B cell (primary cell): ENCODE measurements at regions not wholly inside any gene's neighbourhood (a gene's known extent, or its start where the extent isn't known, plus 50 kb on each side); places are given as distances from the start of the nearest gene placed in this dataset.

Source experiments
- ATAC-seq: fragments of 200-7000 bp; cut with Tn5 transposase; one replicate; pipeline ENCODE4 v1.10.0; 2021; ENCODE audit warnings: low read depth, mild to moderate bottlenecking, moderate number of reproducible peaks, moderate library complexity
- CTCF ChIA-PET: fragments of 350-600 bp; sonication (Branson Sonifier 250); formaldehyde crosslinking; loops from one replicate; lab custom pipeline; 2021; ENCODE audit warnings: antibody characterized with exemption, inconsistent platforms; lab: Charles Lee
- POLR2A ChIA-PET: fragments of 350-600 bp; sonication (Branson Sonifier 250); formaldehyde crosslinking; loops from one replicate; lab custom pipeline; 2021; ENCODE audit warnings: antibody characterized with exemption; lab: Charles Lee
- DNase-seq: peaks from one replicate; pipeline ENCODE4 v3.0.0; 2013
- H2AFZ ChIP-seq: 2 replicates; pipeline ENCODE4 v1.6.1; 2012; ENCODE audit warnings: mild to moderate bottlenecking, low read depth, low read length; ENCODE audit not compliant: insufficient read depth, poor library complexity, severe bottlenecking
- H3K27ac ChIP-seq, 2 donors: 1 replicate in 1 of 2; 2 replicates in 1 of 2; pipeline ENCODE4 v1.5.1; 2012 to 2013; ENCODE audit warnings: low read length in 2 of 2, mild to moderate bottlenecking in 2 of 2, moderate library complexity in 1 of 2
- H3K27me3 ChIP-seq, 4 experiments: fragments of 200-600 bp in 1 of 4; sonication (generic) in 1 of 4; replicated peaks in 1 of 4; 1 replicate in 2 of 4; 2 replicates in 2 of 4; pipeline versions ENCODE4 v1.6.1 to v1.7.0; 2013 to 2016; ENCODE audit warnings: low read length in 3 of 4, mild to moderate bottlenecking in 2 of 4, mixed read lengths in 1 of 4, moderate library complexity in 1 of 4; ENCODE audit not compliant: insufficient read depth in 4 of 4, control insufficient read depth in 3 of 4; ENCODE audit errors: control extremely low read depth in 1 of 4
- H3K36me3 ChIP-seq, 2 experiments: replicated peaks in 1 of 2; 1 replicate in 1 of 2; 2 replicates in 1 of 2; pipeline versions ENCODE4 v1.6.1 to v1.7.1; 2013; ENCODE audit warnings: low read length in 1 of 2; ENCODE audit not compliant: insufficient read depth in 2 of 2, control insufficient read depth in 1 of 2; ENCODE audit errors: control extremely low read depth in 1 of 2, extremely low read depth in 1 of 2
- H3K4me1 ChIP-seq, 2 donors: fragments of 200-600 bp in 1 of 2; sonication (generic) in 1 of 2; 1 replicate in 1 of 2; 2 replicates in 1 of 2; pipeline versions ENCODE4 v1.5.1 to v1.6.1; 2013 to 2017; ENCODE audit warnings: low read length in 2 of 2; ENCODE audit not compliant: control insufficient read depth in 2 of 2, insufficient read depth in 2 of 2
- H3K4me2 ChIP-seq: replicated peaks from 2 replicates; pipeline ENCODE3; 2012; ENCODE audit warnings: mild to moderate bottlenecking, low read depth, low read length; ENCODE audit not compliant: poor library complexity, severe bottlenecking
- H3K4me3 ChIP-seq, 5 experiments: fragments of 200-600 bp in 1 of 5; sonication (generic) in 1 of 5; 1 replicate in 3 of 5; 2 replicates in 2 of 5; pipeline versions ENCODE4 v1.5.1 to v1.7.0; 2011 to 2016; ENCODE audit warnings: low read length in 4 of 5, mild to moderate bottlenecking in 4 of 5, low read depth in 2 of 5, control low read depth in 1 of 5, moderate library complexity in 1 of 5; ENCODE audit not compliant: insufficient read depth in 1 of 5; ENCODE audit errors: control extremely low read depth in 1 of 5, extremely low read depth in 1 of 5
- H3K79me2 ChIP-seq: fragments of 200-600 bp; sonication (generic); one replicate; pipeline ENCODE4 v1.6.0; 2016; ENCODE audit warnings: low read length; ENCODE audit not compliant: control insufficient read depth, insufficient read depth
- H3K9ac ChIP-seq: fragments of 200-600 bp; sonication (generic); 2 replicates; pipeline ENCODE4 v1.6.1; 2017; ENCODE audit warnings: mild to moderate bottlenecking, low read length, moderate library complexity
- H3K9me3 ChIP-seq, 3 donors: one replicate each; pipeline versions ENCODE4 v1.6.1 to v1.7.1; 2013; ENCODE audit warnings: low read length in 2 of 3; ENCODE audit not compliant: control insufficient read depth in 2 of 3, insufficient read depth in 1 of 3; ENCODE audit errors: control extremely low read depth in 1 of 3
- H4K20me1 ChIP-seq: 2 replicates; pipeline ENCODE4 v1.6.0; 2012; ENCODE audit warnings: mild to moderate bottlenecking, low read length; ENCODE audit not compliant: insufficient read depth, control insufficient read depth, poor library complexity, severe bottlenecking
- H3K27ac Mint-ChIP-seq: one replicate; pipeline ENCODE4 v1.8.0; 2021; ENCODE audit warnings: mixed read lengths
- H3K27me3 Mint-ChIP-seq: one replicate; pipeline ENCODE4 v1.8.0; 2021; ENCODE audit warnings: mixed read lengths
- H3K4me1 Mint-ChIP-seq: one replicate; pipeline ENCODE4 v1.8.0; 2021; ENCODE audit warnings: mixed read lengths
- H3K4me3 Mint-ChIP-seq: one replicate; pipeline ENCODE4 v1.8.0; 2021; ENCODE audit warnings: mixed read lengths
- H3K9me3 Mint-ChIP-seq: one replicate; pipeline ENCODE4 v1.8.0; 2022; ENCODE audit warnings: mixed read lengths; ENCODE audit not compliant: insufficient read depth
- EZH2 ChIP-seq: IDR thresholded peaks from 2 replicates; pipeline ENCODE4 v1.6.1; 2012; ENCODE audit warnings: borderline replicate concordance, low read depth, mild to moderate bottlenecking, moderate library complexity, low read length; ENCODE audit not compliant: insufficient read depth, poor library complexity, severe bottlenecking
- WGBS: methylation state at CpG from one replicate; pipeline ENCODE4 v1.1.5; 2013; ENCODE audit warnings: missing lambda C conversion rate; ENCODE audit not compliant: insufficient coverage; 5-methylcytosine and 5-hydroxymethylcytosine counted together
- intact Hi-C: fragments of 100-400 bp; cut with micrococcal nuclease; formaldehyde crosslinking; loops from one replicate; pipeline ENCODE4 v1.10.0; 2022
- TF ChIP-seq, protein P1 (sequence below): fragments of 200-600 bp; IDR thresholded peaks from one replicate; pipeline ENCODE4 v1.8.0; 2022; ENCODE audit warnings: antibody characterized with exemption, mild to moderate bottlenecking

DNA sequence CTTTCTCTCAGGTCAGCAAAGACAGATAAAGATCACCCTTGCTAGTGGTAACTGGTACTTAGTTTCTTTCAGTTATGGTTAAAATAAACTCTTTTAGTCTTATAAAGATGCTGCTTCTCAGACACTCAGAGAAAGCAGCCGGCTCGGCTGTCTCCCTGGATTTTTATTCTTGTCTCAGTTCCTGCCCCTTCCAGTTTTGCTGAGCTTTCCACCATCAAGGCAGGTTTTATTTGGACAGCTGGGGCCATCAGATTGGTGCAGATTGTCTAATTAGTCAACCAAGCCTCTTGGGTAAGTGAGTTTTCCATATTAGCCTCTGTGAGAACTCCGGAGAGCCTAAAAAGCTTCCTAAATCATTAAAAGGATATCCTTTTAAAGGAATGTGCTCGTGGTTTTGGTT, 130.8 kb upstream of the BMP4 start:
- intact Hi-C loops = no loop called here
- no peak overlapping the region for H3K4me3 Mint-ChIP-seq
- DNase-seq (no peak), ATAC-seq (no peak)
- ChIA-PET POLR2A (no interaction called here), CTCF (no interaction called here)
- TF ChIP-seq, protein P1, sequence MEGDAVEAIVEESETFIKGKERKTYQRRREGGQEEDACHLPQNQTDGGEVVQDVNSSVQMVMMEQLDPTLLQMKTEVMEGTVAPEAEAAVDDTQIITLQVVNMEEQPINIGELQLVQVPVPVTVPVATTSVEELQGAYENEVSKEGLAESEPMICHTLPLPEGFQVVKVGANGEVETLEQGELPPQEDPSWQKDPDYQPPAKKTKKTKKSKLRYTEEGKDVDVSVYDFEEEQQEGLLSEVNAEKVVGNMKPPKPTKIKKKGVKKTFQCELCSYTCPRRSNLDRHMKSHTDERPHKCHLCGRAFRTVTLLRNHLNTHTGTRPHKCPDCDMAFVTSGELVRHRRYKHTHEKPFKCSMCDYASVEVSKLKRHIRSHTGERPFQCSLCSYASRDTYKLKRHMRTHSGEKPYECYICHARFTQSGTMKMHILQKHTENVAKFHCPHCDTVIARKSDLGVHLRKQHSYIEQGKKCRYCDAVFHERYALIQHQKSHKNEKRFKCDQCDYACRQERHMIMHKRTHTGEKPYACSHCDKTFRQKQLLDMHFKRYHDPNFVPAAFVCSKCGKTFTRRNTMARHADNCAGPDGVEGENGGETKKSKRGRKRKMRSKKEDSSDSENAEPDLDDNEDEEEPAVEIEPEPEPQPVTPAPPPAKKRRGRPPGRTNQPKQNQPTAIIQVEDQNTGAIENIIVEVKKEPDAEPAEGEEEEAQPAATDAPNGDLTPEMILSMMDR = no peak
- no peak for TF ChIP-seq EZH2
- H3K27ac Mint-ChIP-seq = no peak overlapping the region
- no peak overlapping the region for H3K4me3 ChIP-seq
- no peaks in the 10 kb centered on the region for H3K4me1 ChIP-seq
- no peak overlapping the region for H3K27ac ChIP-seq
- H3K4me1 Mint-ChIP-seq = no peaks in the 10 kb centered on the region
- H4K20me1 ChIP-seq = no peaks in the 10 kb centered on the region
- 17% methylated on average over 2 of the region's 4 CpGs for WGBS
- no peak overlapping the region for H3K9ac ChIP-seq
- no peaks in the 10 kb centered on the region for H3K9me3 ChIP-seq
- no peaks in the 10 kb centered on the region for H3K36me3 ChIP-seq
- peaks cover 5% of the 10 kb centered on the region for H3K27me3 Mint-ChIP-seq
- no peaks in the 10 kb centered on the region for H3K27me3 ChIP-seq
- no peak overlapping the region for H2AFZ ChIP-seq
- no peaks in the 10 kb centered on the region for H3K9me3 Mint-ChIP-seq
- no peak overlapping the region for H3K4me2 ChIP-seq
- no peaks in the 10 kb centered on the region for H3K79me2 ChIP-seq

DNA sequence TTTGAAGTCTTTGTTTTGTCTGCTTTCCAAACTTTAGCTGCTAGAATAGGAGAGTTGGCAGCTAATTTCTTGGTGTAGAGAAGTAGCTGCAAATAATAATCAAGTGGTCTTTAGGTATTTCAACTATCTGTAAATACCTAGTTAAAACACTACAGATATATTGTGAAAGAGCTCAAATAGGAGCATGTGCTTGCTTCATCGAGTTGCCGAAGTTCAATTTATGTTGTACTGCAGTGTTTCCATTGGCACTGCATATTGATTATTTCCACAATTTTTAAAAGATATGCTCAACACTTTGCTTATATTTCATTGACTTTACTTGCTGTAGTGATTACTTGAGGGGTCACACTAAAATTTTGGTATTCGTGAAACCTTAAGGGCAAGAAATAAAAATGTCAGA, 131.6 kb upstream of the BMP4 start:
- Histone ChIP-seq H3K4me2 (no peak overlapping the region), H2AFZ (no peak overlapping the region), H3K9ac (no peak overlapping the region), H3K79me2 (no peaks in the 10 kb centered on the region), H3K9me3 (no peaks in the 10 kb centered on the region), H3K27ac (no peak overlapping the region), H3K4me3 (no peak overlapping the region), H3K27me3 (no peaks in the 10 kb centered on the region), H3K4me1 (no peaks in the 10 kb centered on the region), H3K36me3 (no peaks in the 10 kb centered on the region), H4K20me1 (no peaks in the 10 kb centered on the region)
- H3K4me3 Mint-ChIP-seq = no peak overlapping the region
- no peak overlapping the region for H3K27ac Mint-ChIP-seq
- TF ChIP-seq, protein P1 = no peak
- H3K4me1 Mint-ChIP-seq = no peaks in the 10 kb centered on the region
- no CpG with 5 or more reads among the region's 3 CpGs for WGBS
- ATAC-seq = no peak
- no peak for DNase-seq
- intact Hi-C loops = no loop called here
- peaks cover 5% of the 10 kb centered on the region for H3K27me3 Mint-ChIP-seq
- H3K9me3 Mint-ChIP-seq = no peaks in the 10 kb centered on the region
- POLR2A ChIA-PET = no interaction called here
- CTCF ChIA-PET = no interaction called here
